Caco-2 (cell line): ENCODE measurements at regions not wholly inside any gene's neighbourhood (a gene's known extent, or its start where the extent isn't known, plus 50 kb on each side); places are given as distances from the start of the nearest gene placed in this dataset.

Source experiments
- BruUV-seq: library from RNA; stranded (reverse); fragments of 400-500 nt; replicated peaks from 2 replicates; lab custom pipeline; 2021; lab: Mats Ljungman, UMichigan
- CTCF ChIA-PET: fragments of 300-600 bp; sonication (Branson Sonifier 250); formaldehyde crosslinking; loops from one replicate; lab custom pipeline; 2022; ENCODE audit warnings: antibody characterized with exemption; lab: Charles Lee
- POLR2A ChIA-PET: fragments of 300-600 bp; sonication (Branson Sonifier 250); formaldehyde crosslinking; loops from one replicate; lab custom pipeline; 2022; ENCODE audit warnings: antibody characterized with exemption; lab: Charles Lee
- DNase-seq, 2 experiments: peaks; one replicate each; pipeline versions ENCODE4 v3.0.0 to v3.0.0-alpha.2; 2020 to 2022
- H3K27me3 ChIP-seq: replicated peaks from 2 replicates; pipeline ENCODE4 v1.6.0; 2011; ENCODE audit warnings: low read length; ENCODE audit not compliant: control insufficient read depth, insufficient read depth
- H3K36me3 ChIP-seq: 2 replicates; pipeline ENCODE4 v1.5.1; 2011; ENCODE audit warnings: low read length; ENCODE audit not compliant: control insufficient read depth, insufficient read depth
- H3K4me1 ChIP-seq: fragments of 250-450 bp; sonication (Bioruptor Pico); 2 replicates; pipeline ENCODE4 v1.5.1; 2020; ENCODE audit warnings: mild to moderate bottlenecking
- H3K4me3 ChIP-seq: 2 replicates; pipeline ENCODE4 v1.5.1; 2011; ENCODE audit warnings: low read depth, mild to moderate bottlenecking, control low read depth, low read length
- H3K9me3 ChIP-seq: fragments of 250-450 bp; sonication (Bioruptor Pico); 2 replicates; pipeline ENCODE4 v1.5.1; 2020; ENCODE audit warnings: mild to moderate bottlenecking, moderate library complexity
- H3K27ac Mint-ChIP-seq: one replicate; pipeline ENCODE4 v1.8.0; 2022; ENCODE audit warnings: mixed read lengths; ENCODE audit not compliant: unreplicated experiment
- H3K27me3 Mint-ChIP-seq: one replicate; pipeline ENCODE4 v1.8.0; 2022; ENCODE audit warnings: mixed read lengths; ENCODE audit not compliant: insufficient read depth, unreplicated experiment
- H3K36me3 Mint-ChIP-seq: one replicate; pipeline ENCODE4 v1.8.0; 2022; ENCODE audit warnings: mild to moderate bottlenecking, mixed read lengths; ENCODE audit not compliant: insufficient read depth, unreplicated experiment
- H3K4me1 Mint-ChIP-seq: one replicate; pipeline ENCODE4 v1.8.0; 2022; ENCODE audit warnings: low read depth, mixed read lengths; ENCODE audit not compliant: unreplicated experiment
- H3K4me3 Mint-ChIP-seq: one replicate; pipeline ENCODE4 v1.8.0; 2022; ENCODE audit warnings: mild to moderate bottlenecking, moderate library complexity, mixed read lengths; ENCODE audit not compliant: unreplicated experiment
- H3K9me3 Mint-ChIP-seq: one replicate; pipeline ENCODE4 v1.8.0; 2022; ENCODE audit warnings: mixed read lengths; ENCODE audit not compliant: unreplicated experiment
- intact Hi-C: fragments of 100-400 bp; cut with micrococcal nuclease; formaldehyde crosslinking; loops from one replicate; pipeline ENCODE4 v1.10.0; 2022; ENCODE audit not compliant: unreplicated experiment
- TF ChIP-seq, protein P1 (sequence below), 2 experiments: fragments of 200-600 bp in 1 of 2; IDR thresholded peaks; 1 replicate in 1 of 2; 2 replicates in 1 of 2; pipeline versions ENCODE4 v1.5.1 to v1.8.0; 2011 to 2022; ENCODE audit warnings: antibody characterized with exemption in 1 of 2, control low read depth in 1 of 2, inconsistent platforms in 1 of 2, low read depth in 1 of 2, low read length in 1 of 2, mild to moderate bottlenecking in 1 of 2, moderate library complexity in 1 of 2; ENCODE audit not compliant: insufficient read depth in 1 of 2, severe bottlenecking in 1 of 2, unreplicated experiment in 1 of 2

DNA sequence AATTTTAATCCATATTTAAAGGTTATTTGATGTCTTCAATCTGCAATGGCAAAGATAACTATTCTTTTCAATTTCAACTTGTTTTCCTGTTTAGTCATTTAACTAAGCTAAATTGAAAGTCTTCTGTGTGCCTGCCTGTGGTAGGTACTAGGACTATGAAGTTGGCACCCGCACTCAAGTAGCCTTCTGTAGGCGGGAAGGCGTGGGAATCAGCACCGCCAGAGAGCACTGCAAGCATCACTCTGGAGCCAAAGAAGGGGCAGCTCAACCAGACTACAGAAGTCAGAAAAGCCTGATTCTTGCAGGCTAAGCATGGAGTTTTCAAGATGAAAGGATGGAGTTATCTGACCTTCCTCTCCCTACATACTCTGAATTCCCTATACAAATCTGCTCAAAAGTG, 269.0 kb upstream of the PHF14 start:
- POLR2A ChIA-PET: no interaction called here
- no TSS peak for BruUV-seq
- CTCF ChIA-PET: no interaction called here
- DNase-seq: no peak
- Histone ChIP-seq H3K4me3 (no peak overlapping the region), H3K9me3 (no peaks in the 10 kb centered on the region), H3K27me3 (no peaks in the 10 kb centered on the region), H3K4me1 (no peaks in the 10 kb centered on the region), H3K36me3 (no peaks in the 10 kb centered on the region)
- H3K27ac Mint-ChIP-seq: no peak overlapping the region
- no peaks in the 10 kb centered on the region for H3K27me3 Mint-ChIP-seq
- intact Hi-C loops: loop anchor here (5.0 to 10.0 kb wide), 2 partner anchors 290 to 638 kb away; no protein-coding TSS in a partner anchor
- H3K9me3 Mint-ChIP-seq: no peaks in the 10 kb centered on the region
- H3K4me1 Mint-ChIP-seq: no peaks in the 10 kb centered on the region
- TF ChIP-seq, protein P1, sequence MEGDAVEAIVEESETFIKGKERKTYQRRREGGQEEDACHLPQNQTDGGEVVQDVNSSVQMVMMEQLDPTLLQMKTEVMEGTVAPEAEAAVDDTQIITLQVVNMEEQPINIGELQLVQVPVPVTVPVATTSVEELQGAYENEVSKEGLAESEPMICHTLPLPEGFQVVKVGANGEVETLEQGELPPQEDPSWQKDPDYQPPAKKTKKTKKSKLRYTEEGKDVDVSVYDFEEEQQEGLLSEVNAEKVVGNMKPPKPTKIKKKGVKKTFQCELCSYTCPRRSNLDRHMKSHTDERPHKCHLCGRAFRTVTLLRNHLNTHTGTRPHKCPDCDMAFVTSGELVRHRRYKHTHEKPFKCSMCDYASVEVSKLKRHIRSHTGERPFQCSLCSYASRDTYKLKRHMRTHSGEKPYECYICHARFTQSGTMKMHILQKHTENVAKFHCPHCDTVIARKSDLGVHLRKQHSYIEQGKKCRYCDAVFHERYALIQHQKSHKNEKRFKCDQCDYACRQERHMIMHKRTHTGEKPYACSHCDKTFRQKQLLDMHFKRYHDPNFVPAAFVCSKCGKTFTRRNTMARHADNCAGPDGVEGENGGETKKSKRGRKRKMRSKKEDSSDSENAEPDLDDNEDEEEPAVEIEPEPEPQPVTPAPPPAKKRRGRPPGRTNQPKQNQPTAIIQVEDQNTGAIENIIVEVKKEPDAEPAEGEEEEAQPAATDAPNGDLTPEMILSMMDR (IDR thresholded peaks at IDR 0.05; ENCODE audit: insufficient read depth in 1 of 2, low read depth in 1 of 2, low read length in 1 of 2, severe bottlenecking in 1 of 2, unreplicated experiment in 1 of 2): no peak
- no peak overlapping the region for H3K4me3 Mint-ChIP-seq
- no peaks in the 10 kb centered on the region for H3K36me3 Mint-ChIP-seq

DNA sequence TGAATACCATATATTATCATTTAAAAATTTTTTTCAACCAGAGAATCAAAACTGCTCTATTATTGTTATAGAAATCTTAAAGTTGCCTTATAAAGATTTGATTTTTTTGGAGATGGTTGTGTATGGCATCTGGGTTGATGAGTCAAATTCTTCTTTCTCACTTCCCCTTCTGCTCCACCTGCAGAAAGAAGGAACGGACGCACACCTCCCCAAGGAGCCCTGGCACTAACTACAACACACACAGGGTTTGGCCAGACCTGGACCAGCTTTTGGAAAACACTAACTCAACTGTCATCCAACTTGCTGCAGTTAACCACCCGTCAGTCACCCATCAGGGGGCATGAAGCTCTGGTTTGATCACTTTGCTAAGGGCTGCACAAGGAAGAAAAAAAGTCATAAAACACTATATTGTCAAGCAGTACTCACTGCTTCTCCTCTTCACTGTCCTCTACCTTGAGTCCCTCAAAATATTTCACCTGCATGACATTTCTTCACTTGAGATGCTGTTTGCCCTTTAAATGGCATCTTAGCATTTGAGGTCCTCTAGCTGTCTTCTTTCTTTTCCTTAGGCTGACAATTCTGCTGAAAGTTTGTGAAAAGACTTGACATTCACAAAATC, 266.7 kb upstream of the PHF14 start:
- ChIA-PET CTCF (no interaction called here), POLR2A (no interaction called here)
- Mint-ChIP-seq H3K36me3 (no peaks in the 10 kb centered on the region), H3K27me3 (peaks cover 2% of the 10 kb centered on the region), H3K4me1 (no peaks in the 10 kb centered on the region), H3K4me3 (no peak overlapping the region), H3K27ac (no peak overlapping the region), H3K9me3 (no peaks in the 10 kb centered on the region)
- TF ChIP-seq, protein P1 (IDR thresholded peaks at IDR 0.05; ENCODE audit: insufficient read depth in 1 of 2, low read depth in 1 of 2, low read length in 1 of 2, severe bottlenecking in 1 of 2, unreplicated experiment in 1 of 2): no peak
- Histone ChIP-seq H3K9me3 (no peaks in the 10 kb centered on the region), H3K4me1 (no peaks in the 10 kb centered on the region), H3K36me3 (no peaks in the 10 kb centered on the region), H3K27me3 (no peaks in the 10 kb centered on the region), H3K4me3 (no peak overlapping the region)
- no TSS peak for BruUV-seq
- DNase-seq: no peak
- intact Hi-C loops: loop anchor here (5.0 to 10.0 kb wide), 2 partner anchors 292 to 635 kb away; no protein-coding TSS in a partner anchor

DNA sequence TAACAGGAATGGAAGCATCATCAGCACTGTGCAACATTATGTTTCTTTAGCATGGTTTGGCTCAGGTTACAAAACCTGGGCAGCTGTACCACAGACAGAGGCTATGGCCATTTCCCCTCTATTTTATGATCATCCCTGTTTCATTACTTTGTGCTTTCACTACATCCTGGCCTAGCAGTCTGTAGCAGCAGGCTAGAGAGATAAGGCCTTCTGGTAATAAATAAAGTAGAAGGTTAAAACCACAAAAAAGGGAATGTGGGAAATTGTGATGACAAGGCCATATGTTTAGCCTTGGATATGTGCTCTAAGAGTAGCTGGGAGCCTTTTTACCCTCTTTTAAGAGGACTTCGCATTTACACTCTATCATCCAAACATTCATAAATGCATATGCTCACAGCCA, 266.2 kb upstream of the PHF14 start:
- no peaks in the 10 kb centered on the region for H3K36me3 ChIP-seq
- no peaks in the 10 kb centered on the region for H3K4me1 Mint-ChIP-seq
- no peaks in the 10 kb centered on the region for H3K36me3 Mint-ChIP-seq
- POLR2A ChIA-PET: no interaction called here
- H3K27ac Mint-ChIP-seq: no peak overlapping the region
- CTCF ChIA-PET: no interaction called here
- TF ChIP-seq, protein P1 (IDR thresholded peaks at IDR 0.05; ENCODE audit: insufficient read depth in 1 of 2, low read depth in 1 of 2, low read length in 1 of 2, severe bottlenecking in 1 of 2, unreplicated experiment in 1 of 2): no peak
- no peaks in the 10 kb centered on the region for H3K9me3 ChIP-seq
- peaks cover 2% of the 10 kb centered on the region for H3K27me3 Mint-ChIP-seq
- no peak for DNase-seq
- intact Hi-C loops: loop anchor here (5.0 to 10.0 kb wide), 2 partner anchors 293 to 635 kb away; no protein-coding TSS in a partner anchor
- H3K4me3 Mint-ChIP-seq: no peak overlapping the region
- no peaks in the 10 kb centered on the region for H3K9me3 Mint-ChIP-seq
- no peaks in the 10 kb centered on the region for H3K27me3 ChIP-seq
- H3K4me3 ChIP-seq: no peak overlapping the region
- BruUV-seq: no TSS peak
- no peaks in the 10 kb centered on the region for H3K4me1 ChIP-seq
